Liver (tissue), 8 donors: ENCODE measurements at regions not wholly inside any gene's neighbourhood (a gene's known extent, or its start where the extent isn't known, plus 50 kb on each side); places are given as distances from the start of the nearest gene placed in this dataset.

ENCODE experiments used
- DNase-seq: peaks from one replicate; pipeline ENCODE4 v3.0.0-alpha.2; 2017; ENCODE audit warnings: low spot score
- H3K27ac ChIP-seq, 2 donors: one replicate each; pipeline ENCODE4 v1.7.0; 2013; ENCODE audit warnings: inconsistent platforms in 2 of 2, low read length in 2 of 2, control low read depth in 1 of 2, low read depth in 1 of 2, mild to moderate bottlenecking in 1 of 2
- H3K27me3 ChIP-seq, 4 donors: one replicate each; pipeline versions ENCODE4 v1.6.1 to v1.7.0; 2013; ENCODE audit warnings: low read length in 3 of 4, inconsistent platforms in 1 of 4, mild to moderate bottlenecking in 1 of 4, moderate library complexity in 1 of 4; ENCODE audit not compliant: control insufficient read depth in 4 of 4, insufficient read depth in 4 of 4
- H3K36me3 ChIP-seq, 4 donors: one replicate each; pipeline versions ENCODE4 v1.6.1 to v1.7.0; 2013; ENCODE audit warnings: low read length in 3 of 4, mild to moderate bottlenecking in 3 of 4, low read depth in 1 of 4, moderate library complexity in 1 of 4; ENCODE audit not compliant: control insufficient read depth in 4 of 4, insufficient read depth in 3 of 4
- H3K4me1 ChIP-seq, 4 donors: one replicate each; pipeline versions ENCODE4 v1.6.1 to v1.7.0; 2013; ENCODE audit warnings: low read length in 3 of 4, mild to moderate bottlenecking in 3 of 4, moderate library complexity in 1 of 4; ENCODE audit not compliant: control insufficient read depth in 4 of 4, insufficient read depth in 4 of 4
- H3K4me3 ChIP-seq, 3 donors: one replicate each; pipeline versions ENCODE4 v1.6.1 to v1.7.0; 2013; ENCODE audit warnings: low read length in 3 of 3, control low read depth in 1 of 3, low read depth in 1 of 3, mild to moderate bottlenecking in 1 of 3
- H3K9ac ChIP-seq, 2 donors: one replicate each; pipeline ENCODE4 v1.7.0; 2013; ENCODE audit warnings: low read length in 2 of 2, mild to moderate bottlenecking in 2 of 2, moderate library complexity in 2 of 2, control low read depth in 1 of 2, low read depth in 1 of 2
- H3K9me3 ChIP-seq, 4 donors: one replicate each; pipeline versions ENCODE4 v1.6.1 to v1.7.0; 2013; ENCODE audit warnings: low read length in 3 of 4; ENCODE audit not compliant: control insufficient read depth in 4 of 4
- ATF3 ChIP-seq: IDR thresholded peaks from 2 replicates; pipeline ENCODE4 v1.6.1; 2016; ENCODE audit warnings: antibody characterized with exemption
- CTCF ChIP-seq: fragments of 150-350 bp; IDR thresholded peaks from 2 replicates; pipeline ENCODE4 v1.5.1; 2017; ENCODE audit warnings: improper control_type of control experiment, low read depth, low read length; ENCODE audit not compliant: missing input control
- EGR1 ChIP-seq, 2 donors: IDR thresholded peaks; 2 replicates each; pipeline ENCODE4 v1.6.1; 2016 to 2018; ENCODE audit warnings: antibody characterized with exemption in 2 of 2, low read depth in 2 of 2
- FOXA1 ChIP-seq: IDR thresholded peaks from 2 replicates; pipeline ENCODE4 v1.6.1; 2016; ENCODE audit warnings: antibody characterized with exemption
- FOXA2 ChIP-seq: IDR thresholded peaks from 2 replicates; pipeline ENCODE4 v1.6.1; 2016; ENCODE audit warnings: antibody characterized with exemption
- HNF4G ChIP-seq: IDR thresholded peaks from 2 replicates; pipeline ENCODE4 v1.6.1; 2016; ENCODE audit warnings: antibody characterized with exemption
- JUND ChIP-seq, 2 donors: IDR thresholded peaks; 2 replicates each; pipeline ENCODE4 v1.6.1; 2016; ENCODE audit warnings: antibody characterized with exemption in 2 of 2
- MAX ChIP-seq: IDR thresholded peaks from 2 replicates; pipeline ENCODE4 v1.6.1; 2016; ENCODE audit warnings: antibody characterized with exemption
- NR2F2 ChIP-seq: IDR thresholded peaks from 2 replicates; pipeline ENCODE4 v1.6.1; 2016; ENCODE audit warnings: antibody characterized with exemption
- RAD21 ChIP-seq, 2 donors: IDR thresholded peaks; 2 replicates each; pipeline ENCODE4 v1.6.1; 2016; ENCODE audit warnings: antibody characterized with exemption in 2 of 2, mild to moderate bottlenecking in 2 of 2
- RXRA ChIP-seq, 2 donors: IDR thresholded peaks; 2 replicates each; pipeline ENCODE4 v1.6.1; 2017 to 2018; ENCODE audit warnings: antibody characterized with exemption in 2 of 2, mild to moderate bottlenecking in 1 of 2
- SP1 ChIP-seq: IDR thresholded peaks from 2 replicates; pipeline ENCODE4 v1.6.1; 2018; ENCODE audit warnings: antibody characterized with exemption, mild to moderate bottlenecking
- TAF1 ChIP-seq: conservative IDR thresholded peaks from 2 replicates; pipeline ENCODE4 v1.6.1; 2016; ENCODE audit warnings: antibody characterized with exemption, mild to moderate bottlenecking
- YY1 ChIP-seq: IDR thresholded peaks from 2 replicates; pipeline ENCODE4 v1.6.1; 2016; ENCODE audit warnings: antibody characterized with exemption, mild to moderate bottlenecking
- ZBTB33 ChIP-seq: IDR thresholded peaks from 2 replicates; pipeline ENCODE4 v1.6.1; 2016; ENCODE audit warnings: antibody characterized with exemption
- WGBS: extraction: QIAGEN DNeasy Blood & Tissue Kit; methylation state at CpG from one replicate; pipeline ENCODE4 v1.1.7; 2013; 5-methylcytosine and 5-hydroxymethylcytosine counted together
- donor health status: healthy.
- donor health status: healthy.
- donor health status: healthy.
- donor health status: healthy.
- donor health status: healthy.

GRCh38 chr4:102420563-102421398 lies 75.5 kb upstream of the SLC39A8 start:
- Histone ChIP-seq H3K27me3 (no peaks in the 10 kb centered on the region), H3K9ac (no peak overlapping the region), H3K4me3 (no peak overlapping the region), H3K4me1 (peaks cover 0 to 15% (median 8%) of the 10 kb centered on the region in 4 donors), H3K36me3 (no peaks in the 10 kb centered on the region), H3K9me3 (peaks cover 0 to 2% (median 0%) of the 10 kb centered on the region in 4 donors), H3K27ac (peak overlapping the region in 1 of 2 donors; percentile 1)
- no peak for DNase-seq
- WGBS: 34% methylated on average over 1 of the region's 1 CpG
- TF ChIP-seq RAD21 (IDR thresholded peaks at IDR 0.05) (peak; percentile 80 to 83), RXRA (IDR thresholded peaks at IDR 0.05) (no peak), CTCF (peak; percentile 37)

GRCh38 chr4:102422843-102423242 lies 77.6 kb upstream of the SLC39A8 start:
- WGBS: 74% methylated on average over 2 of the region's 2 CpGs
- no peak for DNase-seq
- Histone ChIP-seq H3K9ac (no peak overlapping the region), H3K27me3 (no peaks in the 10 kb centered on the region), H3K4me3 (no peak overlapping the region), H3K4me1 (peaks cover 3 to 22% (median 14%) of the 10 kb centered on the region in 4 donors), H3K9me3 (peaks cover 0 to 2% (median 0%) of the 10 kb centered on the region in 4 donors), H3K27ac (no peak overlapping the region), H3K36me3 (no peaks in the 10 kb centered on the region)
- TF ChIP-seq YY1: no peak
- TF ChIP-seq ATF3: no peak
- no peak for TF ChIP-seq SP1
- no peak for TF ChIP-seq NR2F2
- TF ChIP-seq HNF4G: no peak
- no peak for TF ChIP-seq MAX
- TF ChIP-seq FOXA1: no peak
- TF ChIP-seq RXRA (IDR thresholded peaks at IDR 0.05): no peak
- TF ChIP-seq TAF1: no peak
- no peak for TF ChIP-seq FOXA2
- TF ChIP-seq EGR1 (IDR thresholded peaks at IDR 0.05; ENCODE audit: low read depth in 2 of 2): no peak
- no peak for TF ChIP-seq ZBTB33

- no peak for DNase-seq
- no peaks in the 10 kb centered on the region for H3K27me3 ChIP-seq
- no peaks in the 10 kb centered on the region for H3K36me3 ChIP-seq
- H3K4me3 ChIP-seq: no peak overlapping the region
- peaks cover 0 to 2% (median 0%) of the 10 kb centered on the region in 4 donors for H3K9me3 ChIP-seq
- no peak overlapping the region for H3K9ac ChIP-seq
- peaks cover 5 to 27% (median 19%) of the 10 kb centered on the region in 4 donors for H3K4me1 ChIP-seq
- H3K27ac ChIP-seq: no peak overlapping the region
- TF ChIP-seq FOXA1: no peak
- no peak for TF ChIP-seq RAD21 (IDR thresholded peaks at IDR 0.05)
- TF ChIP-seq MAX: no peak
- TF ChIP-seq RXRA (IDR thresholded peaks at IDR 0.05): no peak
- TF ChIP-seq JUND (IDR thresholded peaks at IDR 0.05): no peak
- TF ChIP-seq FOXA2: no peak
- TF ChIP-seq ZBTB33: no peak
- no peak for TF ChIP-seq TAF1
- no peak for TF ChIP-seq NR2F2
- no peak for TF ChIP-seq ATF3
- TF ChIP-seq EGR1 (IDR thresholded peaks at IDR 0.05; ENCODE audit: low read depth in 2 of 2): no peak
- TF ChIP-seq YY1: no peak
Observed at GRCh38 chr4:102423375-102423774, 77.8 kb upstream of the NFKB1 start.
